ENCODE measurements at regions not wholly inside any gene's neighbourhood (a gene's known extent, or its start where the extent isn't known, plus 50 kb on each side); places are given as distances from the start of the nearest gene placed in this dataset.
"Not testable (repeated sequence)": the region's sequence is repeated elsewhere in the genome, so short reads cannot be mapped to it uniquely, and the experiment has no call there.

GRCh38 chr4:187739771-187740170 lies 255.8 kb upstream of the ZFP42 start:
- H3K27me3 ChIP-seq (ENCODE audit: control insufficient read depth, insufficient read depth, low read length) = no peaks in the 10 kb centered on the region
- POLR2A ChIA-PET = no interaction called here
- CTCF ChIA-PET = no interaction called here
- DNase-seq (ENCODE audit: low read depth) = no peak
- H3K36me3 ChIP-seq (ENCODE audit: control insufficient read depth, insufficient read depth, low read length) = no peaks in the 10 kb centered on the region
- H3K4me3 ChIP-seq (ENCODE audit: low read depth, low read length) = no peak overlapping the region
- TF ChIP-seq CTCF (IDR thresholded peaks at IDR 0.05; ENCODE audit: insufficient read depth, low read depth, low read length) = no peak

GRCh38 chr4:187744911-187745310 lies 250.7 kb upstream of the ZFP42 start:
- no peak for TF ChIP-seq CTCF (IDR thresholded peaks at IDR 0.05; ENCODE audit: insufficient read depth, low read depth, low read length)
- DNase-seq (ENCODE audit: low read depth) = no peak
- ChIA-PET POLR2A (no interaction called here), CTCF (no interaction called here)
- Histone ChIP-seq H3K27me3 (ENCODE audit: control insufficient read depth, insufficient read depth, low read length) (no peaks in the 10 kb centered on the region), H3K4me3 (ENCODE audit: low read depth, low read length) (no peak overlapping the region), H3K36me3 (ENCODE audit: control insufficient read depth, insufficient read depth, low read length) (no peaks in the 10 kb centered on the region)

GRCh38 chr4:187750652-187751051 lies 244.9 kb upstream of the ZFP42 start:
- H3K4me3 ChIP-seq (ENCODE audit: low read depth, low read length); POLR2A ChIA-PET; H3K36me3 ChIP-seq (ENCODE audit: control insufficient read depth, insufficient read depth, low read length); H3K27me3 ChIP-seq (ENCODE audit: control insufficient read depth, insufficient read depth, low read length); DNase-seq (ENCODE audit: low read depth): not testable (repeated sequence)
- CTCF ChIA-PET = interaction anchor here (0.7 kb wide), 1 partner anchor 48 kb away, joined by 3 read pairs; no protein-coding TSS in a partner anchor

- ChIA-PET CTCF (no interaction called here), POLR2A (no interaction called here)
- Histone ChIP-seq H3K4me3 (ENCODE audit: low read depth, low read length) (no peak overlapping the region), H3K36me3 (ENCODE audit: control insufficient read depth, insufficient read depth, low read length) (no peaks in the 10 kb centered on the region), H3K27me3 (ENCODE audit: control insufficient read depth, insufficient read depth, low read length) (no peaks in the 10 kb centered on the region)
- DNase-seq (ENCODE audit: low read depth) = no peak
- TF ChIP-seq CTCF (IDR thresholded peaks at IDR 0.05; ENCODE audit: insufficient read depth, low read depth, low read length) = no peak
Observed at GRCh38 chr4:187767158-187767557, 228.4 kb upstream of the ZFP42 start.

- TF ChIP-seq CTCF (IDR thresholded peaks at IDR 0.05; ENCODE audit: insufficient read depth, low read depth, low read length) = no peak
- no peaks in the 10 kb centered on the region for H3K36me3 ChIP-seq (ENCODE audit: control insufficient read depth, insufficient read depth, low read length)
- POLR2A ChIA-PET = no interaction called here
- no peak for DNase-seq (ENCODE audit: low read depth)
- CTCF ChIA-PET = no interaction called here
- H3K27me3 ChIP-seq (ENCODE audit: control insufficient read depth, insufficient read depth, low read length) = no peaks in the 10 kb centered on the region
- H3K4me3 ChIP-seq (ENCODE audit: low read depth, low read length) = no peak overlapping the region
Observed at GRCh38 chr4:187767687-187768086, 227.9 kb upstream of the ZFP42 start.

GRCh38 chr4:187770345-187770744 lies 225.2 kb upstream of the ZFP42 start:
- Histone ChIP-seq H3K4me3 (ENCODE audit: low read depth, low read length) (no peak overlapping the region), H3K27me3 (ENCODE audit: control insufficient read depth, insufficient read depth, low read length) (no peaks in the 10 kb centered on the region), H3K36me3 (ENCODE audit: control insufficient read depth, insufficient read depth, low read length) (no peaks in the 10 kb centered on the region)
- ChIA-PET CTCF (no interaction called here), POLR2A (no interaction called here)
- TF ChIP-seq CTCF (IDR thresholded peaks at IDR 0.05; ENCODE audit: insufficient read depth, low read depth, low read length) = no peak
- DNase-seq (ENCODE audit: low read depth) = no peak

Measured in BJ (cell line).